SU-DHL-6 (cell line): ENCODE measurements at regions not wholly inside any gene's neighbourhood (a gene's known extent, or its start where the extent isn't known, plus 50 kb on each side); places are given as distances from the start of the nearest gene placed in this dataset.

ENCODE experiments used
- H2AFZ ChIP-seq: fragments of 200-600 bp; sonication (generic); 2 replicates; pipeline ENCODE4 v1.6.1; 2014; ENCODE audit warnings: low read depth, mild to moderate bottlenecking, moderate library complexity, mixed read lengths, antibody characterized with exemption, low read length; ENCODE audit not compliant: severe bottlenecking
- H3F3A ChIP-seq: fragments of 200-600 bp; shearing (Covaris generic); 2 replicates; pipeline ENCODE4 v1.6.0; 2016; ENCODE audit warnings: antibody characterized with exemption, mild to moderate bottlenecking; ENCODE audit not compliant: insufficient read depth
- H3K27ac ChIP-seq: fragments of 200-600 bp; sonication (generic); 2 replicates; pipeline ENCODE4 v1.5.1; 2016; ENCODE audit warnings: low read depth, mild to moderate bottlenecking, low read length, moderate library complexity, mixed read lengths
- H3K27me3 ChIP-seq: fragments of 200-600 bp; sonication (generic), shearing (Covaris generic); 2 replicates; pipeline ENCODE4 v1.6.0; 2014; ENCODE audit warnings: mild to moderate bottlenecking, low read length
- H3K36me3 ChIP-seq: fragments of 200-600 bp; sonication (generic); 2 replicates; pipeline ENCODE4 v1.6.1; 2014; ENCODE audit warnings: mild to moderate bottlenecking, low read length, mixed read lengths
- H3K4me2 ChIP-seq: fragments of 300-600, 200-600 bp; shearing (Covaris generic), sonication (generic); 2 replicates; pipeline ENCODE4 v1.6.0; 2014; ENCODE audit warnings: low read length, low read depth, mild to moderate bottlenecking; ENCODE audit not compliant: poor library complexity, severe bottlenecking
- H3K4me3 ChIP-seq: fragments of 200-600 bp; sonication (generic); 2 replicates; pipeline ENCODE4 v1.5.1; 2014; ENCODE audit warnings: antibody characterized with exemption, low read length, mild to moderate bottlenecking, mixed read lengths; ENCODE audit not compliant: insufficient read depth, poor library complexity, severe bottlenecking
- H3K79me2 ChIP-seq: fragments of 200-600 bp; sonication (generic); 2 replicates; pipeline ENCODE4 v1.6.1; 2014; ENCODE audit warnings: mild to moderate bottlenecking, low read length, moderate library complexity; ENCODE audit not compliant: insufficient read depth
- H3K9ac ChIP-seq: fragments of 200-600 bp; sonication (generic); 2 replicates; pipeline ENCODE4 v1.7.0; 2014; ENCODE audit warnings: mild to moderate bottlenecking, low read length
- H3K9me2 ChIP-seq: fragments of 200-600 bp; sonication (generic); replicated peaks from 2 replicates; pipeline ENCODE4 v1.6.1; 2014; ENCODE audit warnings: low read length; ENCODE audit not compliant: insufficient read depth
- H3K9me3 ChIP-seq: fragments of 200-600 bp; sonication (generic); 2 replicates; pipeline ENCODE4 v1.6.1; 2014; ENCODE audit warnings: low read length, mixed read lengths; ENCODE audit not compliant: insufficient read depth
- H4K20me1 ChIP-seq: fragments of 200-600 bp; sonication (generic); 2 replicates; pipeline ENCODE4 v1.6.1; 2014; ENCODE audit warnings: low read depth, mild to moderate bottlenecking, antibody characterized with exemption, low read length, moderate library complexity, mixed read lengths
- EZH2phosphoT487 ChIP-seq: fragments of 200-600 bp; sonication (generic), shearing (Covaris generic); conservative IDR thresholded peaks from 2 replicates; pipeline ENCODE4 v1.6.1; 2018; ENCODE audit warnings: mild to moderate bottlenecking, antibody characterized with exemption, low read length, moderate library complexity, mixed read lengths
- TF ChIP-seq, protein P1 (sequence below): fragments of 200-600 bp; sonication (generic); IDR thresholded peaks from one replicate; pipeline ENCODE4 v1.5.1; 2017; ENCODE audit warnings: antibody characterized with exemption, mild to moderate bottlenecking, low read length, moderate library complexity; ENCODE audit not compliant: insufficient read depth, poor library complexity, severe bottlenecking

- H3K27me3 ChIP-seq: no peaks in the 10 kb centered on the region
- H3K9me3 ChIP-seq: no peaks in the 10 kb centered on the region
- no peak overlapping the region for H2AFZ ChIP-seq
- no peak overlapping the region for H3K27ac ChIP-seq
- H3K4me3 ChIP-seq: no peak overlapping the region
- no peaks in the 10 kb centered on the region for H3K36me3 ChIP-seq
- no peaks in the 10 kb centered on the region for H4K20me1 ChIP-seq
- no peaks in the 10 kb centered on the region for H3F3A ChIP-seq
- H3K4me2 ChIP-seq: no peak overlapping the region
- TF ChIP-seq, protein P1, sequence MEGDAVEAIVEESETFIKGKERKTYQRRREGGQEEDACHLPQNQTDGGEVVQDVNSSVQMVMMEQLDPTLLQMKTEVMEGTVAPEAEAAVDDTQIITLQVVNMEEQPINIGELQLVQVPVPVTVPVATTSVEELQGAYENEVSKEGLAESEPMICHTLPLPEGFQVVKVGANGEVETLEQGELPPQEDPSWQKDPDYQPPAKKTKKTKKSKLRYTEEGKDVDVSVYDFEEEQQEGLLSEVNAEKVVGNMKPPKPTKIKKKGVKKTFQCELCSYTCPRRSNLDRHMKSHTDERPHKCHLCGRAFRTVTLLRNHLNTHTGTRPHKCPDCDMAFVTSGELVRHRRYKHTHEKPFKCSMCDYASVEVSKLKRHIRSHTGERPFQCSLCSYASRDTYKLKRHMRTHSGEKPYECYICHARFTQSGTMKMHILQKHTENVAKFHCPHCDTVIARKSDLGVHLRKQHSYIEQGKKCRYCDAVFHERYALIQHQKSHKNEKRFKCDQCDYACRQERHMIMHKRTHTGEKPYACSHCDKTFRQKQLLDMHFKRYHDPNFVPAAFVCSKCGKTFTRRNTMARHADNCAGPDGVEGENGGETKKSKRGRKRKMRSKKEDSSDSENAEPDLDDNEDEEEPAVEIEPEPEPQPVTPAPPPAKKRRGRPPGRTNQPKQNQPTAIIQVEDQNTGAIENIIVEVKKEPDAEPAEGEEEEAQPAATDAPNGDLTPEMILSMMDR: no peak
- no peak for TF ChIP-seq EZH2phosphoT487
- H3K9me2 ChIP-seq: no peaks in the 10 kb centered on the region
- no peak overlapping the region for H3K9ac ChIP-seq
- H3K79me2 ChIP-seq: no peaks in the 10 kb centered on the region
Measured at GRCh38 chr2:121090088-121090715, 194.8 kb downstream of the TFCP2L1 start.

DNA sequence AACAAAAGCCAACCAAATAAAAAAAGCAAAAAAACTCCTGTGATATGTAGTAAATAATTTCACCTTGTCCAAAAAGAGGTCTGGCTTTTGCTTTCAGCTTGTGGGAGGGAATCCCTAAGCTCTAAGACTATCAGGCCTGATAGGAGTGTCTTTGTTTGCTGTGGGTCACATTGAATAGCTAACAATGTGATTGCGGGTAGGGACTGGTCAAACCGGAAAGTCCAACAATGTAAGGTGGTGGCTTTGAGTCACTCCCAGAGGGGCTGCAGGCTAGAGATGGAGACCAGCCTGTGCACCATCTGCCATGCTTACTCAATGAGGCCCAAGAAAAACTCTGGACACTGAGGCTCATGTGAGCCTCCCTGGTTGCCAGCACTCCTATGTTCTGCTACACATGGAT is 192.9 kb downstream of the TFCP2L1 start:
- Histone ChIP-seq H3K9me2 (no peaks in the 10 kb centered on the region), H3K27ac (no peak overlapping the region), H4K20me1 (no peaks in the 10 kb centered on the region), H3K27me3 (no peaks in the 10 kb centered on the region), H3K36me3 (no peaks in the 10 kb centered on the region), H3K9ac (no peak overlapping the region), H2AFZ (no peak overlapping the region), H3K9me3 (no peaks in the 10 kb centered on the region), H3F3A (no peaks in the 10 kb centered on the region), H3K4me3 (no peak overlapping the region), H3K4me2 (no peak overlapping the region), H3K79me2 (no peaks in the 10 kb centered on the region)
- TF ChIP-seq EZH2phosphoT487: no peak
- TF ChIP-seq, protein P1: no peak

- no peak overlapping the region for H3K9ac ChIP-seq
- TF ChIP-seq, protein P1: no peak
- no peak for TF ChIP-seq EZH2phosphoT487
- H3K9me3 ChIP-seq: no peaks in the 10 kb centered on the region
- no peak overlapping the region for H3K4me2 ChIP-seq
- H4K20me1 ChIP-seq: no peaks in the 10 kb centered on the region
- H3K4me3 ChIP-seq: no peak overlapping the region
- no peaks in the 10 kb centered on the region for H3K79me2 ChIP-seq
- H3K9me2 ChIP-seq: no peaks in the 10 kb centered on the region
- H3K27ac ChIP-seq: no peak overlapping the region
- no peaks in the 10 kb centered on the region for H3K36me3 ChIP-seq
- H3F3A ChIP-seq: no peaks in the 10 kb centered on the region
- no peak overlapping the region for H2AFZ ChIP-seq
- H3K27me3 ChIP-seq: no peaks in the 10 kb centered on the region
Measured at GRCh38 chr2:121093692-121094091, 191.3 kb downstream of the TFCP2L1 start.
